ENCODE measurements at regions not wholly inside any gene's neighbourhood (a gene's known extent, or its start where the extent isn't known, plus 50 kb on each side); places are given as distances from the start of the nearest gene placed in this dataset.
"Not testable (repeated sequence)": the region's sequence is repeated elsewhere in the genome, so short reads cannot be mapped to it uniquely, and the experiment has no call there.

DNA sequence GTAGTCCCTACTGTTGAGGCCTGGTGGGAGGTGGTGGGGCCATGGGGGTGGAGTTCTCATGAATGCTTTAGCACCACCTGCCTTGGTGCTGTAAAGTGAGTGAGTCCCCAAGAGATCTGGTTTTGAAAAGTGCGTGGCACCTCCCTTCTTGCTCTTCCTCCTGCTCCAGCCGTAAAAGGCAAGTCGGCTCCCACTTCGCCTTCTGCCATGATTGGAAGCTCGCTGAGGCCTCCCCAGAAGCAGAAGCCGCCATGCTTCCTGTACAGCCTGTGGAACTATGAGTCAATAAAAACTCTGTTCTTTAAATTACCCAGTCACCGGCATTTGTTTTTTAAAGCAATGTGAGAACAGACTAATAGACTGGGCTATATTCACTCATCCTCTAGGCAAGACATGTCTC, 141.3 kb upstream of the ALKAL2 start:
- DNase-seq (ENCODE audit: extremely low spot score in 2 of 2) = peak in 1 of 2 donors; percentile 58
- no peaks in the 10 kb centered on the region for H3K4me1 ChIP-seq
- H3K36me3 ChIP-seq = no peaks in the 10 kb centered on the region
- TF ChIP-seq POLR2AphosphoS5 (IDR thresholded peaks at IDR 0.05; ENCODE audit: insufficient read depth in 1 of 2, low read depth in 1 of 2) = no peak
- TF ChIP-seq POLR2A (IDR thresholded peaks at IDR 0.05) = no peak
- TF ChIP-seq, protein P1, sequence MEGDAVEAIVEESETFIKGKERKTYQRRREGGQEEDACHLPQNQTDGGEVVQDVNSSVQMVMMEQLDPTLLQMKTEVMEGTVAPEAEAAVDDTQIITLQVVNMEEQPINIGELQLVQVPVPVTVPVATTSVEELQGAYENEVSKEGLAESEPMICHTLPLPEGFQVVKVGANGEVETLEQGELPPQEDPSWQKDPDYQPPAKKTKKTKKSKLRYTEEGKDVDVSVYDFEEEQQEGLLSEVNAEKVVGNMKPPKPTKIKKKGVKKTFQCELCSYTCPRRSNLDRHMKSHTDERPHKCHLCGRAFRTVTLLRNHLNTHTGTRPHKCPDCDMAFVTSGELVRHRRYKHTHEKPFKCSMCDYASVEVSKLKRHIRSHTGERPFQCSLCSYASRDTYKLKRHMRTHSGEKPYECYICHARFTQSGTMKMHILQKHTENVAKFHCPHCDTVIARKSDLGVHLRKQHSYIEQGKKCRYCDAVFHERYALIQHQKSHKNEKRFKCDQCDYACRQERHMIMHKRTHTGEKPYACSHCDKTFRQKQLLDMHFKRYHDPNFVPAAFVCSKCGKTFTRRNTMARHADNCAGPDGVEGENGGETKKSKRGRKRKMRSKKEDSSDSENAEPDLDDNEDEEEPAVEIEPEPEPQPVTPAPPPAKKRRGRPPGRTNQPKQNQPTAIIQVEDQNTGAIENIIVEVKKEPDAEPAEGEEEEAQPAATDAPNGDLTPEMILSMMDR (IDR thresholded peaks at IDR 0.05) = no peak
- intact Hi-C loops (cut with DNase I) = no loop called here
- H3K27me3 ChIP-seq = no peaks in the 10 kb centered on the region
- no peak overlapping the region for H3K4me3 ChIP-seq
- H3K27ac ChIP-seq = no peak overlapping the region
- H3K9me3 ChIP-seq = no peaks in the 10 kb centered on the region

DNA sequence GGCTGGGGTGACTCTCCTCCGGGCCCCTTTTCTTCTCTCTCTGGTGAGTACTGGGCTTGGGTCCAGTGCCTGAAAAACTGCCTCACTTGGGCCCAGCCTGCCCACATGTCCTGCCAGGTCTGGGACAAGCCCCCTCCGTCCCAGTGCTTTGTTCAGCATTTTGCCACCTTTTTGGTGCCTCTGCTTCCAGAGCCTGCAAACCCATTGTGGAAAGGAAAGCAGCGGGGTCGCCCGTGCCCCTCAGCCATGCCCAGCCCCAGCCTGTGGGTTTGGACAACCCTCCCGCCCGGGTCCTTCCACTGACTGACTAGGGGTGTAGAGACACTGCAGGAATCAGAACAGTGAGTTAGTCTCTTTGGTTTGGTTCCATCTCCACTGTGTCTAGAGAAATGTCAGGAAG, 140.7 kb upstream of the ALKAL2 start:
- H3K4me3 ChIP-seq = no peak overlapping the region
- H3K27me3 ChIP-seq = no peaks in the 10 kb centered on the region
- H3K4me1 ChIP-seq = no peaks in the 10 kb centered on the region
- intact Hi-C loops (cut with DNase I) = no loop called here
- no peaks in the 10 kb centered on the region for H3K36me3 ChIP-seq
- H3K9me3 ChIP-seq = no peaks in the 10 kb centered on the region
- no peak for DNase-seq (ENCODE audit: extremely low spot score in 2 of 2)
- TF ChIP-seq POLR2A (IDR thresholded peaks at IDR 0.05) (no peak), POLR2AphosphoS5 (IDR thresholded peaks at IDR 0.05; ENCODE audit: insufficient read depth in 1 of 2, low read depth in 1 of 2) (no peak)
- TF ChIP-seq, protein P1 (IDR thresholded peaks at IDR 0.05) = no peak
- H3K27ac ChIP-seq = no peak overlapping the region

DNA sequence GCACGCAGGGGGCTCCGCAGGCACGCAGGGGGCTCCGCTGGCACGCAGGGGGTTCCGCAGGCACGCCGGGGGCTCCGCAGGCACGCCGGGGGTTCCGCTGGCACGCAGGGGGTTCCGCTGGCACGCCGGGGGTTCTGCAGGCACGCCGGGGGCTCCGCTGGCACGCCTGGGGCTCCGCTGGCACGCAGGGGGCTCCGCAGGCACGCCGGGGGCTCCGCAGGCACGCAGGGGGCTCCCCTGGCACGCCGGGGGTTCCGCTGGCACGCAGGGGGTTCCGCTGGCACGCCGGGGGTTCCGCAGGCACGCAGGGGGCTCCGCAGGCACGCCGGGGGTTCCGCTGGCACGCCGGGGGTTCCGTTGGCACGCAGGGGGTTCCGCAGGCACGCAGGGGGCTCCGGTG, 138.8 kb upstream of the ALKAL2 start:
- H3K27me3 ChIP-seq; H3K4me3 ChIP-seq; H3K4me1 ChIP-seq; DNase-seq (ENCODE audit: extremely low spot score in 2 of 2); H3K9me3 ChIP-seq; H3K27ac ChIP-seq; H3K36me3 ChIP-seq; intact Hi-C loops (cut with DNase I): not testable (repeated sequence)

DNA sequence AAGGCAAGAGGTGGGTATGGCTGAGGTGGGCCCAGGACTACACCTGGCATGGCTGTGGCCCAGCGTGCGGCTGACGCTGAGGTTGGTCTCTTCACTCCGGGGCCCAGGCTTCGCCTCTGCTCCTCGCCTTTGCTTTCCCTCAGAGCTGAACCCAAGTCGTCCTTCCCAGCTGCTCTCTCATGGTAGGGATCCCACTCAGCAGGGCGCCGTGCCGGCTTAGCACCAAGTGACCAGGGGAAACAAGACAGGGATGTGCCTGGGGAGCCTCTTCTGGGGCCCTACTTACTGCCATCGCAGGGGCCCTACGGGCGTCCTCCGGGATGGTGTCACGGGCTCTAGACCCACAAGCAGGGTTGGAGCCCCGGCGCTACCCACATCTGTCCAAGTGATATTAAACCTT, 138.1 kb upstream of the ALKAL2 start:
- Histone ChIP-seq H3K4me3 (no peak overlapping the region), H3K4me1 (no peaks in the 10 kb centered on the region), H3K36me3 (no peaks in the 10 kb centered on the region), H3K27me3 (no peaks in the 10 kb centered on the region), H3K9me3 (no peaks in the 10 kb centered on the region), H3K27ac (no peak overlapping the region)
- DNase-seq (ENCODE audit: extremely low spot score in 2 of 2) = peak in 1 of 2 donors; percentile 76
- intact Hi-C loops (cut with DNase I) = no loop called here
- TF ChIP-seq POLR2A (IDR thresholded peaks at IDR 0.05) = no peak
- TF ChIP-seq POLR2AphosphoS5 (IDR thresholded peaks at IDR 0.05; ENCODE audit: insufficient read depth in 1 of 2, low read depth in 1 of 2) = no peak

DNA sequence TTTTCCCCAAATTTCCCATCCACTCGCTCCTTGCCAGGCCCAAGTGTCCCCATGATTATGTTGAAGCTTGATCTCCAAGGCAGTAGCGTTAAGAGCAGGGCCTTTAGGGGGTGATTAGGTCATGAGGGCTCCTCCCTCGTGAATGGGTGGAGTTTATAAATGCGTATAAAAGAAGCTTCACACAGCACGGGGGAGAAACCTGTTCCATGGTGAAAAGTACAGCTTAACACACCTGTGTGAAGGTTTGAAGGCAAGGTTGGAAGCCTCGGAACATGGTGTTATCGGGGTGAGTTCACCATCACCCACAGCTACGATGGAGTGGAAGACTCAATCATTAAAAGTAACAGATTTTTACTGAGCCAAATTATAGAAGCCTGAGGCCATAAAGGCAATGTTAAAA, 137.4 kb upstream of the ALKAL2 start:
- H3K9me3 ChIP-seq = no peaks in the 10 kb centered on the region
- no peaks in the 10 kb centered on the region for H3K36me3 ChIP-seq
- intact Hi-C loops (cut with DNase I) = no loop called here
- no peak overlapping the region for H3K27ac ChIP-seq
- TF ChIP-seq, protein P1 (IDR thresholded peaks at IDR 0.05) = no peak
- TF ChIP-seq POLR2A (IDR thresholded peaks at IDR 0.05) (no peak), POLR2AphosphoS5 (IDR thresholded peaks at IDR 0.05; ENCODE audit: insufficient read depth in 1 of 2, low read depth in 1 of 2) (no peak)
- H3K4me3 ChIP-seq = no peak overlapping the region
- DNase-seq (ENCODE audit: extremely low spot score in 2 of 2) = peak in 1 of 2 donors; percentile 32
- no peaks in the 10 kb centered on the region for H3K27me3 ChIP-seq
- no peaks in the 10 kb centered on the region for H3K4me1 ChIP-seq

DNA sequence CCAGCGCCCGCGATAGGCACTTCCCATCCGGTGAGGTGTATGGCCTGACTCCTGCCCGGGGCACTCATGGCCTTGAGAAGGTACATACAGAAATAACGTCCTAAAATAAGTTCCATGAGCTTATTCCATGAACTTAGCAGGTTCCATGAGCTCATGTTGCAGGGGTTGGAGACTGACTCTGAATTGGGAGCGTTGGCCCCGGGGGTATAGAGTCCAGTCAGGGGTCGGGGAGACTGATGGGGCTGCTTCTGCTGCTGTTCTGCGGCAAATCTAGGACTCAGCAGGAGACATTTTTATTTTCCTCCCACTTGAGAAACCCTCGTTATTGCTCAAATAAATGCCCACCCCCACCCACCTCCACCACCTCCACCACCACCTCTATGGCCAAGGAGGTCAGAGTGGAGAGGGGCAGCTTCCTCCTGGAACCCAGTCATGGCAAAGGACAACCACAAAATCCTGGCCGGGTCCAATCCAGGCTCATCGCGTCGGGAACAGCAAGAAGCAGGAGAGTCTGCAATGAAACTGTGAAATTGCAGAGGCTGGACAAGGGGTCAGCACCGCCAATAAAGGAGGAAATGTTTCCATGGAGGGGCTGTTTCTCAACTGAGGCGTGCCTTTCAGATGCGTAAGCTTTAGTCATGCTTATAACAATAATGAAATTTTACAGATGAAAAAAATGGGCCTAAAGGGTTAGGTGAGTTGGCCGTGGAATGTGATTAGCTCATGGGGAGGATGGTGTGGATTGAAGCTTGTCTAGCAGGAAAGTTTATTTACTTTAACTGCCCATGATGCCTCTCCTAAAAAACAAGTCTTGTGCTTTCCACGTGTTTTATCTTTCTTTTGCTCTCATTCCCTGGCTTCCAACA, 136.6 kb upstream of the ALKAL2 start:
- no peak overlapping the region for H3K27ac ChIP-seq
- TF ChIP-seq, protein P1 (IDR thresholded peaks at IDR 0.05) = no peak
- no peak for TF ChIP-seq POLR2AphosphoS5 (IDR thresholded peaks at IDR 0.05; ENCODE audit: insufficient read depth in 1 of 2, low read depth in 1 of 2)
- TF ChIP-seq POLR2A (IDR thresholded peaks at IDR 0.05) = no peak
- intact Hi-C loops (cut with DNase I) = no loop called here

More for the DNA sequence above, 136.6 kb upstream of the ALKAL2 start:
- no peaks in the 10 kb centered on the region for H3K36me3 ChIP-seq
- peak in 1 of 2 donors; percentile 54 for DNase-seq (ENCODE audit: extremely low spot score in 2 of 2)
- H3K4me3 ChIP-seq = no peak overlapping the region
- H3K4me1 ChIP-seq = no peaks in the 10 kb centered on the region
- H3K9me3 ChIP-seq = no peaks in the 10 kb centered on the region
- no peaks in the 10 kb centered on the region for H3K27me3 ChIP-seq

Measured in vagina (tissue), 2 donors.